Vagina (tissue), 2 donors: ENCODE measurements at regions not wholly inside any gene's neighbourhood (a gene's known extent, or its start where the extent isn't known, plus 50 kb on each side); places are given as distances from the start of the nearest gene placed in this dataset.

Source experiments
- DNase-seq, 2 donors: peaks; one replicate each; pipeline ENCODE4 v3.0.0-alpha.2; 2017; ENCODE audit errors: extremely low spot score in 2 of 2
- H3K27ac ChIP-seq: fragments of 200-600 bp; sonication (generic); one replicate; pipeline ENCODE4 v1.5.1; 2019
- H3K27me3 ChIP-seq: fragments of 200-600 bp; sonication (generic); one replicate; pipeline ENCODE4 v1.5.1; 2019
- H3K36me3 ChIP-seq, 2 donors: fragments of 200-600 bp; sonication (generic); one replicate each; pipeline ENCODE4 v1.5.1; 2017 to 2019
- H3K4me1 ChIP-seq: fragments of 200-600 bp; sonication (generic); one replicate; pipeline ENCODE4 v1.5.1; 2019
- H3K4me3 ChIP-seq, 2 donors: fragments of 200-600 bp; sonication (generic); 1 replicate in 1 of 2; 2 replicates in 1 of 2; pipeline ENCODE4 v1.5.1; 2016 to 2019
- H3K9me3 ChIP-seq: fragments of 200-600 bp; sonication (generic); one replicate; pipeline ENCODE4 v1.5.1; 2019
- CTCF ChIP-seq, 3 experiments: fragments of 450-650 bp in 2 of 3; fragments of 200-600 bp in 1 of 3; sonication (generic) in 1 of 3; IDR thresholded peaks; one replicate each; pipeline ENCODE4 v1.5.1; 2017 to 2019; ENCODE audit warnings: antibody characterized with exemption in 3 of 3, mild to moderate bottlenecking in 2 of 3, moderate library complexity in 2 of 3
- POLR2A ChIP-seq, 2 donors: fragments of 450-650 bp; IDR thresholded peaks; one replicate each; pipeline ENCODE4 v1.6.1; 2017; ENCODE audit warnings: antibody characterized with exemption in 2 of 2, mild to moderate bottlenecking in 2 of 2, moderate library complexity in 2 of 2
- POLR2AphosphoS5 ChIP-seq, 2 donors: sonication (generic); formaldehyde crosslinking; IDR thresholded peaks; one replicate each; pipeline ENCODE4 v1.9.0; 2017; ENCODE audit warnings: antibody characterized with exemption in 2 of 2, mild to moderate bottlenecking in 2 of 2, low read depth in 1 of 2; ENCODE audit not compliant: insufficient read depth in 1 of 2
- intact Hi-C: fragments of 100-400 bp; cut with DNase I; formaldehyde crosslinking; loops from one replicate; pipeline ENCODE4 v1.15.1; 2023

- H3K27ac ChIP-seq: no peak overlapping the region
- intact Hi-C loops: no loop called here
- no peak overlapping the region for H3K4me3 ChIP-seq
- no peak for TF ChIP-seq POLR2A (IDR thresholded peaks at IDR 0.05)
- no peak for TF ChIP-seq CTCF (IDR thresholded peaks at IDR 0.05)
- TF ChIP-seq POLR2AphosphoS5 (IDR thresholded peaks at IDR 0.05; ENCODE audit: insufficient read depth in 1 of 2, low read depth in 1 of 2): no peak
- H3K36me3 ChIP-seq: no peaks in the 10 kb centered on the region
- no peak for DNase-seq
- H3K4me1 ChIP-seq: no peaks in the 10 kb centered on the region
- no peaks in the 10 kb centered on the region for H3K9me3 ChIP-seq
- no peaks in the 10 kb centered on the region for H3K27me3 ChIP-seq
Measured at GRCh38 chr1:90476994-90477393, 240.1 kb downstream of the BARHL2 start.

- no peak for DNase-seq
- no peaks in the 10 kb centered on the region for H3K27me3 ChIP-seq
- no peaks in the 10 kb centered on the region for H3K4me1 ChIP-seq
- no peak overlapping the region for H3K4me3 ChIP-seq
- no peaks in the 10 kb centered on the region for H3K9me3 ChIP-seq
- TF ChIP-seq POLR2AphosphoS5 (IDR thresholded peaks at IDR 0.05; ENCODE audit: insufficient read depth in 1 of 2, low read depth in 1 of 2) (no peak), CTCF (IDR thresholded peaks at IDR 0.05) (no peak), POLR2A (IDR thresholded peaks at IDR 0.05) (no peak)
- H3K36me3 ChIP-seq: no peaks in the 10 kb centered on the region
- intact Hi-C loops: no loop called here
- no peak overlapping the region for H3K27ac ChIP-seq
Measured at GRCh38 chr1:90476411-90476810, 240.7 kb downstream of the BARHL2 start.

- Histone ChIP-seq H3K27me3 (no peaks in the 10 kb centered on the region), H3K27ac (no peak overlapping the region), H3K4me3 (no peak overlapping the region), H3K4me1 (no peaks in the 10 kb centered on the region), H3K9me3 (no peaks in the 10 kb centered on the region), H3K36me3 (no peaks in the 10 kb centered on the region)
- DNase-seq: no peak
- TF ChIP-seq POLR2A (IDR thresholded peaks at IDR 0.05): no peak
- TF ChIP-seq POLR2AphosphoS5 (IDR thresholded peaks at IDR 0.05; ENCODE audit: insufficient read depth in 1 of 2, low read depth in 1 of 2): no peak
- no peak for TF ChIP-seq CTCF (IDR thresholded peaks at IDR 0.05)
- intact Hi-C loops: no loop called here
Measured at GRCh38 chr1:90475631-90476030, 241.5 kb downstream of the BARHL2 start.

GRCh38 chr1:90474731-90475130, 242.4 kb downstream of the BARHL2 start:
- DNase-seq: no peak
- no peak overlapping the region for H3K27ac ChIP-seq
- H3K9me3 ChIP-seq: no peaks in the 10 kb centered on the region
- H3K4me3 ChIP-seq: no peak overlapping the region
- H3K36me3 ChIP-seq: no peaks in the 10 kb centered on the region
- TF ChIP-seq POLR2AphosphoS5 (IDR thresholded peaks at IDR 0.05; ENCODE audit: insufficient read depth in 1 of 2, low read depth in 1 of 2) (no peak), CTCF (IDR thresholded peaks at IDR 0.05) (no peak), POLR2A (IDR thresholded peaks at IDR 0.05) (no peak)
- H3K4me1 ChIP-seq: no peaks in the 10 kb centered on the region
- intact Hi-C loops: no loop called here
- no peaks in the 10 kb centered on the region for H3K27me3 ChIP-seq

GRCh38 chr1:90474158-90474557, 242.9 kb downstream of the BARHL2 start:
- no peaks in the 10 kb centered on the region for H3K4me1 ChIP-seq
- intact Hi-C loops: no loop called here

More at GRCh38 chr1:90474158-90474557, 242.9 kb downstream of the BARHL2 start:
- no peak overlapping the region for H3K4me3 ChIP-seq
- H3K27me3 ChIP-seq: no peaks in the 10 kb centered on the region
- TF ChIP-seq POLR2A (IDR thresholded peaks at IDR 0.05): no peak
- no peak for TF ChIP-seq POLR2AphosphoS5 (IDR thresholded peaks at IDR 0.05; ENCODE audit: insufficient read depth in 1 of 2, low read depth in 1 of 2)
- no peak for TF ChIP-seq CTCF (IDR thresholded peaks at IDR 0.05)
- H3K36me3 ChIP-seq: no peaks in the 10 kb centered on the region
- no peak for DNase-seq
- H3K27ac ChIP-seq: no peak overlapping the region
- no peaks in the 10 kb centered on the region for H3K9me3 ChIP-seq
